ENCODE measurements at regions not wholly inside any gene's neighbourhood (a gene's known extent, or its start where the extent isn't known, plus 50 kb on each side); places are given as distances from the start of the nearest gene placed in this dataset.

GRCh38 chr4:20341134-20341738, 89.5 kb downstream of the SLIT2 start:
- intact Hi-C loops (cut with DNase I) = no loop called here
- Histone ChIP-seq H3K4me1 (replicated peaks in 1 of 2) (no peaks in the 10 kb centered on the region), H3K27me3 (no peaks in the 10 kb centered on the region), H3K27ac (no peak overlapping the region), H3K36me3 (replicated peaks in 1 of 2) (no peaks in the 10 kb centered on the region), H3K9me3 (replicated peaks in 1 of 3) (no peaks in the 10 kb centered on the region), H3K4me3 (no peak overlapping the region)
- no peak for DNase-seq
- TF ChIP-seq POLR2A (IDR thresholded peaks at IDR 0.05) = no peak
- TF ChIP-seq, protein P1, sequence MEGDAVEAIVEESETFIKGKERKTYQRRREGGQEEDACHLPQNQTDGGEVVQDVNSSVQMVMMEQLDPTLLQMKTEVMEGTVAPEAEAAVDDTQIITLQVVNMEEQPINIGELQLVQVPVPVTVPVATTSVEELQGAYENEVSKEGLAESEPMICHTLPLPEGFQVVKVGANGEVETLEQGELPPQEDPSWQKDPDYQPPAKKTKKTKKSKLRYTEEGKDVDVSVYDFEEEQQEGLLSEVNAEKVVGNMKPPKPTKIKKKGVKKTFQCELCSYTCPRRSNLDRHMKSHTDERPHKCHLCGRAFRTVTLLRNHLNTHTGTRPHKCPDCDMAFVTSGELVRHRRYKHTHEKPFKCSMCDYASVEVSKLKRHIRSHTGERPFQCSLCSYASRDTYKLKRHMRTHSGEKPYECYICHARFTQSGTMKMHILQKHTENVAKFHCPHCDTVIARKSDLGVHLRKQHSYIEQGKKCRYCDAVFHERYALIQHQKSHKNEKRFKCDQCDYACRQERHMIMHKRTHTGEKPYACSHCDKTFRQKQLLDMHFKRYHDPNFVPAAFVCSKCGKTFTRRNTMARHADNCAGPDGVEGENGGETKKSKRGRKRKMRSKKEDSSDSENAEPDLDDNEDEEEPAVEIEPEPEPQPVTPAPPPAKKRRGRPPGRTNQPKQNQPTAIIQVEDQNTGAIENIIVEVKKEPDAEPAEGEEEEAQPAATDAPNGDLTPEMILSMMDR (IDR thresholded peaks at IDR 0.05) = no peak
- WGBS, 4 donors = 68 to 77% (median 73%) methylated on average over 5 of the region's 5 CpGs

GRCh38 chr4:20347531-20347930, 95.8 kb downstream of the SLIT2 start:
- WGBS, 4 donors = 94 to 95% (median 95%) methylated on average over 2 of the region's 2 CpGs
- intact Hi-C loops (cut with DNase I) = no loop called here
- TF ChIP-seq, protein P1 (IDR thresholded peaks at IDR 0.05) = no peak
- no peak for TF ChIP-seq POLR2A (IDR thresholded peaks at IDR 0.05)
- no peak for DNase-seq
- Histone ChIP-seq H3K4me1 (replicated peaks in 1 of 2) (no peaks in the 10 kb centered on the region), H3K9me3 (replicated peaks in 1 of 3) (no peaks in the 10 kb centered on the region), H3K36me3 (replicated peaks in 1 of 2) (no peaks in the 10 kb centered on the region), H3K27me3 (no peaks in the 10 kb centered on the region), H3K4me3 (no peak overlapping the region), H3K27ac (no peak overlapping the region)

- intact Hi-C loops (cut with DNase I) = no loop called here
- no peaks in the 10 kb centered on the region for H3K9me3 ChIP-seq (replicated peaks in 1 of 3)
- TF ChIP-seq, protein P1 (IDR thresholded peaks at IDR 0.05) = no peak
- no peak for TF ChIP-seq POLR2A (IDR thresholded peaks at IDR 0.05)
- no peaks in the 10 kb centered on the region for H3K27me3 ChIP-seq
- H3K4me1 ChIP-seq (replicated peaks in 1 of 2) = no peaks in the 10 kb centered on the region
- H3K27ac ChIP-seq = no peak overlapping the region
- WGBS, 4 donors = 78 to 100% (median 79%) methylated on average over 3 to 6 of the region's 6 CpGs
- DNase-seq = peak in 1 of 7 donors; percentile 11
- H3K4me3 ChIP-seq = no peak overlapping the region
- no peaks in the 10 kb centered on the region for H3K36me3 ChIP-seq (replicated peaks in 1 of 2)
These were observed 96.7 kb downstream of the SLIT2 start for GRCh38 chr4:20348411-20348810.

- WGBS, 4 donors = 66 to 89% (median 73%) methylated on average over 2 of the region's 2 CpGs
- DNase-seq = no peak
- Histone ChIP-seq H3K4me3 (no peak overlapping the region), H3K9me3 (replicated peaks in 1 of 3) (no peaks in the 10 kb centered on the region), H3K27me3 (no peaks in the 10 kb centered on the region), H3K36me3 (replicated peaks in 1 of 2) (no peaks in the 10 kb centered on the region), H3K27ac (no peak overlapping the region), H3K4me1 (replicated peaks in 1 of 2) (peaks cover 0 to 10% of the 10 kb centered on the region in 2 donors)
- intact Hi-C loops (cut with DNase I) = no loop called here
- no peak for TF ChIP-seq POLR2A (IDR thresholded peaks at IDR 0.05)
- TF ChIP-seq, protein P1 (IDR thresholded peaks at IDR 0.05) = no peak
These were observed 99.9 kb downstream of the SLIT2 start for GRCh38 chr4:20351360-20352162.
